HCT116 (cell line): ENCODE measurements at regions not wholly inside any gene's neighbourhood (a gene's known extent, or its start where the extent isn't known, plus 50 kb on each side); places are given as distances from the start of the nearest gene placed in this dataset.

ENCODE experiments used
- POLR2A ChIP-seq: IDR thresholded peaks from 2 replicates; pipeline ENCODE4 v1.7.0; 2011; ENCODE audit warnings: borderline replicate concordance; ENCODE audit not compliant: insufficient read depth, insufficient read length; ENCODE audit errors: extremely low read depth
- POLR2AphosphoS5 ChIP-seq: IDR thresholded peaks from 2 replicates; pipeline ENCODE4 v1.6.1; 2011; ENCODE audit warnings: mild to moderate bottlenecking, low read depth, low read length, moderate library complexity
- TF ChIP-seq, protein P1 (sequence below), 3 experiments: fragments of 200-600 bp in 1 of 3; sonication (generic) in 1 of 3; IDR thresholded peaks in 2 of 3; conservative IDR thresholded peaks in 1 of 3; 2 replicates each; pipeline ENCODE4 v1.5.1; 2012 to 2017; ENCODE audit warnings: low read depth in 2 of 3, low read length in 2 of 3, antibody characterized with exemption in 1 of 3, borderline replicate concordance in 1 of 3, control low read depth in 1 of 3, mild to moderate bottlenecking in 1 of 3, mixed read lengths in 1 of 3, mixed run types in 1 of 3, moderate library complexity in 1 of 3; ENCODE audit not compliant: insufficient read depth in 1 of 3

DNA sequence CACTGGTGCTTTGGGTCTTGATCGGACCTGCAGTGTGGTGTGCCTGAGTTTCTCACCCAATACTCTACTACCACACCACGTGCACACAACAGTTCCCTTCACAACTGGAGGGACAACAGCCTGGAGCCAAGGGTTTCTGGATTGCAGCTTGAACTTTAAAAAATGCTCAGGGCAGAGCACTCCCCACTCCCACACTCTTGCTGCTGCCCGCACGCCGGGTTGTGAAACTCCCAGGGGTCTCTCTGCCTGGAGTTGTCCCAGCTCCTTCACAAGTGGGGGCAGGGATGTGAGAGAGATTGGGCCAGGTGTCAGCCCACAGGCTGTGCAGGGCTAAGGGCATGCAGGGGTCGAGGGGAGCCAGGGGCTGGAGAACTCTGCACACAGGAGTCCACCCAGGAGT, 89.4 kb downstream of the GALR1 start:
- no peak for TF ChIP-seq POLR2AphosphoS5
- TF ChIP-seq, protein P1, sequence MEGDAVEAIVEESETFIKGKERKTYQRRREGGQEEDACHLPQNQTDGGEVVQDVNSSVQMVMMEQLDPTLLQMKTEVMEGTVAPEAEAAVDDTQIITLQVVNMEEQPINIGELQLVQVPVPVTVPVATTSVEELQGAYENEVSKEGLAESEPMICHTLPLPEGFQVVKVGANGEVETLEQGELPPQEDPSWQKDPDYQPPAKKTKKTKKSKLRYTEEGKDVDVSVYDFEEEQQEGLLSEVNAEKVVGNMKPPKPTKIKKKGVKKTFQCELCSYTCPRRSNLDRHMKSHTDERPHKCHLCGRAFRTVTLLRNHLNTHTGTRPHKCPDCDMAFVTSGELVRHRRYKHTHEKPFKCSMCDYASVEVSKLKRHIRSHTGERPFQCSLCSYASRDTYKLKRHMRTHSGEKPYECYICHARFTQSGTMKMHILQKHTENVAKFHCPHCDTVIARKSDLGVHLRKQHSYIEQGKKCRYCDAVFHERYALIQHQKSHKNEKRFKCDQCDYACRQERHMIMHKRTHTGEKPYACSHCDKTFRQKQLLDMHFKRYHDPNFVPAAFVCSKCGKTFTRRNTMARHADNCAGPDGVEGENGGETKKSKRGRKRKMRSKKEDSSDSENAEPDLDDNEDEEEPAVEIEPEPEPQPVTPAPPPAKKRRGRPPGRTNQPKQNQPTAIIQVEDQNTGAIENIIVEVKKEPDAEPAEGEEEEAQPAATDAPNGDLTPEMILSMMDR (IDR thresholded peaks at IDR 0.05 in 2 of 3, conservative IDR thresholded peaks at IDR 0.05 in 1 of 3; ENCODE audit: borderline replicate concordance in 1 of 3, insufficient read depth in 1 of 3, low read depth in 2 of 3, low read length in 2 of 3): no peak
- no peak for TF ChIP-seq POLR2A
